Limb (tissue), 2 donors: ENCODE measurements at regions not wholly inside any gene's neighbourhood (a gene's known extent, or its start where the extent isn't known, plus 50 kb on each side); places are given as distances from the start of the nearest gene placed in this dataset.
"Not testable (repeated sequence)": the region's sequence is repeated elsewhere in the genome, so short reads cannot be mapped to it uniquely, and the experiment has no call there.

Experiments used
- DNase-seq, 2 donors: peaks; one replicate each; pipeline ENCODE4 v3.0.0-alpha.2; 2016; ENCODE audit errors: extremely low spot score in 2 of 2

- no peak for DNase-seq
These were observed 307.5 kb upstream of the ZEB2 start for GRCh38 chr2:144827404-144827803.

DNA sequence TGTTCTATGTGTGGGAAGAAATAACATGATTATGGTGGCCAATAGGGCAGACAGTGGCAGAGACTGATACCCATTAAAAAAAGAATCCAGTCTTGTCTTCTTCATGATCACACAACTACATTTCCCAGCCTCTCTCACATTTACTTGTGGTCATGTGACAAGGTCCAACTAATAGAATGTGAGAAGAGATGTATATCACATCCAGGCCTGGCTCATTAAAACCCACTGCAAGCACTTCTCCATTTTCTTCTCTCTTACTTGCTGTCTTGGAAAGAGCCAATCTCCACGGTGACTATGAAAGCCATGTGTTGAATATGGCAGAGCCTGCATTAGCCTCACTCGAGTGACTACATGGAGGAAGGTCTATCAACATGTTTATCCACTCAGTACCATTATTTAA lies 306.2 kb upstream of the ZEB2 start:
- DNase-seq = no peak

DNA sequence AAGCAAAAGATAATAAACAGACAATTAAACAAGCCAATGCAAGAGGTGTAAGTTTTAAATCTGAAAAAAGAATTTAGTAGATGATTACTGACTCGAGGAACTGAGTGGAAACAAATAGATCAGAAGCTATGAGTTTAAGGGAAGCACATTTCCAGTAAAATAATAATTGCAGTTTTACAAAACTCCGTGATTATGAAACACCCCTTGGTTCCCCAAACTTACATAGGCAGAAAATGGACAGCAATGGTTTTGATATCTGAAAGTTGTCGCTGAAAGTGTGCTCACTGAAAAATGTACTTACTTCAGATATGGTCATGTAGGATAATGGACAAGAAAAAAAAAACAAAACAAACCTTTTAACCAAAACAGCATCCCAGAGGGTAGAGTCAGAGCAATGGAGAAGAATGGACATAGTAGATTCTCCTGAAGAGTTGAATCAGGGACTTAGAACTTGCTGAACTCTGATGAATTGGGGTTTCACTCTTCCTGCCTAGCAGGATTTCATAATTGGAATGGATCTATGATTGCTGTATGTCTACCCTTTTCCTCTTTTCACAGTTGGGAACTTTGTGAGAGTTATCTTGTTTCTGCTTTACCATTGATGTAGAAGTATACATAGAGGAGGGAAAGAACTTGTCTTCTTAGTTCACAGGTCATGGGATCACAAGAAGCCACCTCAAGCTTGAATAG lies 305.6 kb upstream of the ZEB2 start:
- DNase-seq = no peak

- no peak for DNase-seq
These were observed 304.6 kb upstream of the ZEB2 start for GRCh38 chr2:144824306-144825080.

GRCh38 chr2:144822966-144823365 lies 303.0 kb upstream of the ZEB2 start:
- DNase-seq = no peak

DNA sequence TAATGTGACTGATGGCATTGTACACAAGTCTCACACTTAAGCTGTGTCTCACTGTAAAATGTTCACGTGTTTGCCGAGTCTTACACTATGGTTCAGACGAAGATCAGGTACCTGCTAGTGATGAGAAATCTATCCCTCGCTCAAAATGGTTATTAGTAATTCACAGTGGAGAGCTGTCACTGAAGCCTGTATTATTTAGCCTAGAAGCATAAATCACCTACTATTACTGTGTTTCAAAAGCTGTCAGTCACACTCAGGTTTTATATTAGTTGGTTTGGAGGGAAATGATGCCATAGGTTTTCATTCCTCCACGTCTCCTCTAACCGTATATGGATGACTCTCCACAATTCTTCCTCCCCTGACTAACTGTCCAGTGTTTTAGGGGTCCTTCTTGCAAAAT lies 292.4 kb upstream of the ZEB2 start:
- no peak for DNase-seq

GRCh38 chr2:144801766-144802165 lies 281.8 kb upstream of the ZEB2 start:
- DNase-seq = no peak

DNA sequence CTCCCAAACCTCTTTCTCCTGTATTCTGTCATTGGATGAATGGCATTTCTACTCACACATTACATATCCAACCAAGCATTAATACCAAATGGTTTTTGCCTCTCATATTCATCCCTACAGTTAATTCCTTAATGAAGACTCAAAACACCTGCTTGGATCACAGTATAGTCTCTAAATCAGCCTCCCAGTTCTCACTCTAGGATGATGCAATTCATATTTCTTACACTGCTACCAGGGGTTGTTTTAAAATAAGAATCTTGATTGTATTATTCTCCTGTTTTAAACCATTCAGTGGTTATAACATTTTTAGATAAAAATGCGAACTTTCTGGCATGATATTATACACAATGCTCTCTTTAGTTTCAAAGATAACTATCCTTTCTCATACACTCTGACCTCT lies 281.4 kb upstream of the ZEB2 start:
- DNase-seq = no peak

- no peak for DNase-seq
These were observed 279.1 kb upstream of the ZEB2 start for GRCh38 chr2:144798989-144799388.

- DNase-seq = no peak
These were observed 278.1 kb upstream of the ZEB2 start for GRCh38 chr2:144798034-144798433.

DNA sequence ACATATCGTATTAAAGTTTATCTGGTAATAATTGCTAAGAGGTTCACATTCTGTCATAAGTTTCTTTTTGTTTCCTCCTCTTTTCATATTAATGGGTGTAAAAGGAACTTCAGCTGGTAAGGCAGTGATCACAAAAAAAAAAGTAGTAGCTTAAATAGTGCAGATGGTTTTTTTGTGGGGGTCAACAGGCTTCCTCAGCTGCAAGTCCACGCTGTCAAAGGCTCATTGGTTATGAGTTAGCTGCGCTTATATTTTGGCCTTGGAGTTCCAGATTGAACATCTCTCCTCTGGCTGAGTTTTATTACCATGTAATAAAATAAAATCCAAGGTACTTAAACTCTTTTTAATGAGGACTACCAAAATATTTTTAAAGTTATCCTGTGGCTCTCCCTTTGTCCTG lies 277.0 kb upstream of the ZEB2 start:
- DNase-seq = no peak

- DNase-seq = no peak
These were observed 276.2 kb upstream of the ZEB2 start for GRCh38 chr2:144796164-144796563.

GRCh38 chr2:144785253-144785652 lies 265.3 kb upstream of the ZEB2 start:
- no peak for DNase-seq

- no peak for DNase-seq
These were observed 261.1 kb upstream of the ZEB2 start for GRCh38 chr2:144780983-144781382.

- no peak for DNase-seq
These were observed 256.8 kb upstream of the ZEB2 start for GRCh38 chr2:144776766-144777165.

DNA sequence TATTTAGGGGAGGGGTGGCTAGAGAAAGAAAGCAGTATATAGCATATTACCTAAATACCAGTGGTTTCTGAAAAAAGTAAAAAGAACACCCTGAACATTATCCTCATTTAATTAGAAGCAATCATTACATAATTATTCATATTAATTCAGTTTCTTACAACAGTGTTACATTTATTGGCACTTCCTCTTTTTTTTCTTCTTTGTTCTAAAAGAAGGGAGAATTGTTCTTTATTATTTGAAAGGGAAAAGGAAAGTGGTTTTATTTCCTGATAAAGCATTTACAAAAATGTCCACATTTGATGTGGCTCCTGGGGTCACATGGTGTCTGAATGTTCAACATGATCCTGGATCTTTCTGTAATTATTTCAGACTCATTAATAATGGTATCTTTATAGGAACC lies 254.9 kb upstream of the ZEB2 start:
- DNase-seq = no peak

GRCh38 chr2:144771348-144771747 lies 251.4 kb upstream of the ZEB2 start:
- no peak for DNase-seq

DNA sequence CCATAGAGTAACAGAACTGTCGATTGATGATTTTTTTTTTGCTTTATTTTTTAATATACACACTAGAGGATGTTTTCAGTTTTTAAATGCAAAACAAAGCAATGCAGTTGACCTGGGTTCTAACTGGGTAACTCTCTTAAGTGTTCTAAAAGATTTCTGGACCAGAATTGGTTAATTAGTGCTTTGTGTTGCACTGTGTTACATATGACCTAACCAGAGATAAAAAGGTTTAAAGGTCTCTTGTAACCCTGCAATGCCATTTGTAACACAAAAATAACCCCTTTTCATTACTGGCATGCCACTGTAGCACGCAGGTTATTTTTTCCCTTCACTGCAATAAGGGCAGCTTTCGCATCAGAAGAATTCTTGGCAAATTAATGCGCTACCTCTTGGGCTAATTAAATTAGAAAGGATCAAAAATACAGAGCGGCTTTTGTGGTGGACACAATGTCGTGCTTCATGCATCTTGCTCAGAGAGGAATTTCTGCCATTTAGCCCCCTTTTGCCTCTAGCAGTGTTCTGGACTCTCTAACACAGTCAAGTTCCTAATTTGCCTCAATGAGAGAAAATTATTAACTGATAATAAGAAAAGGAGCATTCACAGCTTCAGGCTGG lies 250.8 kb upstream of the ZEB2 start:
- DNase-seq = no peak

DNA sequence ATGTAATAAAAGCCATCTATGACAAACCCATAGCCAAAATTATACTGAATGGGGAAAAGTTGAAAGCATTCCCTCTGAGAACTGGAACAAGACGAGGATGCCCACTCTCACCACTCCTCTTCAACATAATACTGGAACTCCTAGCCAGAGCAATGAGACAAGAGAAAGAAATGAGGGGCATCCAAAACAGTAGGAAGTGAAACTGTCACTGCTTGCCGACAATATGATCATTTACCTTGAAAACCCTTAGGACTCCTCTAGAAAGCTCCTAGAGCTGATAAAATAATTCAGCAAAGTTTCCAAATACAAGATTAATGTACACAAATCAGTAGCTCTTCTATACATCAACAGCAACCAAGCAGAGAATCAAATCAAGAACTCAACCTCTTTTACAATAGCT lies 241.0 kb upstream of the ZEB2 start:
- DNase-seq = not testable (repeated sequence)

DNA sequence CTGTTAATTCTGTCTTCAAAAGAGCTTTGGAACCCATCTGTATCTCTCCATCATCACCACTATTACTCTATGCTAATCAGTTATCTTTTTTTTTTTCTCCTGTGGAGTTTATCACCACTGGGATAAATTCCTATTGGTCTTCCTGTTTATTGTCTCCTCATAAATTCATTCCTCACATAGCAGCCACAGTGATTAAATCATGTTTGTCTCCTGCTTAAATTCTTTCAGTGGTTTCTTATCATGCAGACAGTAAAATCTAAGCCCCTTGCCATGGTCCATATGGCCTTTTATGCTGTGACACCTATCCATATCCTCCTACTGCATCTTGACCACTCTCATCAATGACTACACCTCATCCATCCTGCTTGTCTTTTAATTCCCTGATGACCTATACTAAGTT lies 239.8 kb upstream of the ZEB2 start:
- DNase-seq = no peak

GRCh38 chr2:144758196-144758595 lies 238.3 kb upstream of the ZEB2 start:
- not testable (repeated sequence) for DNase-seq

DNA sequence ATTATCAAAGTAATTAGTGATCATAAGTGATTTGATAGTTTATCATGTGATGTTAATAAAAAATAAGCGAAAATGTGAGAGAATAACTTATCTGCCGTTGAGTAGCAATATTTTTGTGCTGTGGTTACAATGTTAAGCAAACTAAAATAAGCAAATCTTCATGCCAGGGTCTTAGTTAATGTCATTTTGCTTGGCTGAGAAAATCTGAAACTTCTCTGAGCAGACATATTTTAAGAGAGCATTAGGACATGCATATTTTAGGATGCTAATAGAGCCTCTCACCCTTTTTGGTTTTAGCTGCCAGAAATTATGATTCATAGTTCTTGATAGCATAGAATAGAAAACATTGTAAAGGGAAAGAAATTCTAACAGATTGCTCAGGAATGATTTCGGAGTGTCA lies 233.5 kb upstream of the ZEB2 start:
- no peak for DNase-seq
